ENCODE measurements at regions not wholly inside any gene's neighbourhood (a gene's known extent, or its start where the extent isn't known, plus 50 kb on each side); places are given as distances from the start of the nearest gene placed in this dataset.

DNA sequence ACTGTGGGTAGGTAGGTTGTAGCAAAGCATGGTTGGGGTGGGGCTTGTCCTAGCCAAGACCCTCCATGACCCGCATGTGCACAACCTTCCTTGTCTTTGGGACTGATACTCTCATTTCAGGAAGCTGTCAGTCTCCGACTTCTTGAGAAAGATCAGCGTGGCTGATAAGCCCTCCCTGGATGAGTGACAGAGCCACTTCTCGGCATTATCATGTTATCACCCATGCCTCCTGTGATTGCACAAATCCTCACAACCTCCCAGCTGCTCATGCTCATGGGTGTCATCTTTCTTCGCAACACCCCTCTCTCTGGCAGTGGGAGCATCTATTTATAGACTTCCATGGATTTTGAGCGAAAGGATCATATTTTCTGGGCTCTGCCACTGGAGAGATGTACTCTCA is 314.2 kb downstream of the FOXL1 start:
- TF ChIP-seq POLR2A (IDR thresholded peaks at IDR 0.05; ENCODE audit: low read depth, low read length), result no peak
- TF ChIP-seq POLR2AphosphoS5 (IDR thresholded peaks at IDR 0.05; ENCODE audit: low read depth, low read length), result no peak
- no peak for TF ChIP-seq TAF1 (IDR thresholded peaks at IDR 0.05; ENCODE audit: borderline replicate concordance, low read depth, low read length)

Data from GM12892 (cell line).